Naive B cell (primary cell): ENCODE measurements at regions not wholly inside any gene's neighbourhood (a gene's known extent, or its start where the extent isn't known, plus 50 kb on each side); places are given as distances from the start of the nearest gene placed in this dataset.
"Not testable (repeated sequence)": the region's sequence is repeated elsewhere in the genome, so short reads cannot be mapped to it uniquely, and the experiment has no call there.

Experiments used
- ATAC-seq, 2 donors: fragments of 150-1000 bp; cut with Tn5 transposase; 2 replicates each; pipeline ENCODE4 v1.10.0; 2021; ENCODE audit warnings: low read depth in 2 of 2, mild to moderate bottlenecking in 2 of 2, moderate library complexity in 2 of 2
- DNase-seq: peaks from one replicate; pipeline ENCODE4 v3.0.0; 2022
- H3K27ac Mint-ChIP-seq, 6 donors: one replicate each; pipeline ENCODE4 v1.8.0; 2020 to 2022; ENCODE audit warnings: mild to moderate bottlenecking in 6 of 6, mixed read lengths in 6 of 6, moderate library complexity in 5 of 6, inconsistent platforms in 2 of 6
- H3K27me3 Mint-ChIP-seq, 3 donors: one replicate each; pipeline ENCODE4 v1.8.0; 2021 to 2022; ENCODE audit warnings: mixed read lengths in 3 of 3, mild to moderate bottlenecking in 1 of 3
- H3K36me3 Mint-ChIP-seq, 2 donors: one replicate each; pipeline ENCODE4 v1.8.0; 2020 to 2022; ENCODE audit warnings: mixed read lengths in 2 of 2, inconsistent platforms in 1 of 2, mild to moderate bottlenecking in 1 of 2
- H3K4me1 Mint-ChIP-seq, 3 donors: one replicate each; pipeline ENCODE4 v1.8.0; 2020 to 2022; ENCODE audit warnings: mixed read lengths in 3 of 3, inconsistent platforms in 1 of 3, mild to moderate bottlenecking in 1 of 3, moderate library complexity in 1 of 3
- H3K4me3 Mint-ChIP-seq, 8 donors: one replicate each; pipeline ENCODE4 v1.8.0; 2020 to 2022; ENCODE audit warnings: mild to moderate bottlenecking in 8 of 8, mixed read lengths in 8 of 8, moderate library complexity in 8 of 8, inconsistent platforms in 2 of 8
- H3K9me3 Mint-ChIP-seq, 7 donors: one replicate each; pipeline ENCODE4 v1.8.0; 2020 to 2022; ENCODE audit warnings: mixed read lengths in 7 of 7, mild to moderate bottlenecking in 5 of 7, inconsistent platforms in 2 of 7, moderate library complexity in 1 of 7

DNA sequence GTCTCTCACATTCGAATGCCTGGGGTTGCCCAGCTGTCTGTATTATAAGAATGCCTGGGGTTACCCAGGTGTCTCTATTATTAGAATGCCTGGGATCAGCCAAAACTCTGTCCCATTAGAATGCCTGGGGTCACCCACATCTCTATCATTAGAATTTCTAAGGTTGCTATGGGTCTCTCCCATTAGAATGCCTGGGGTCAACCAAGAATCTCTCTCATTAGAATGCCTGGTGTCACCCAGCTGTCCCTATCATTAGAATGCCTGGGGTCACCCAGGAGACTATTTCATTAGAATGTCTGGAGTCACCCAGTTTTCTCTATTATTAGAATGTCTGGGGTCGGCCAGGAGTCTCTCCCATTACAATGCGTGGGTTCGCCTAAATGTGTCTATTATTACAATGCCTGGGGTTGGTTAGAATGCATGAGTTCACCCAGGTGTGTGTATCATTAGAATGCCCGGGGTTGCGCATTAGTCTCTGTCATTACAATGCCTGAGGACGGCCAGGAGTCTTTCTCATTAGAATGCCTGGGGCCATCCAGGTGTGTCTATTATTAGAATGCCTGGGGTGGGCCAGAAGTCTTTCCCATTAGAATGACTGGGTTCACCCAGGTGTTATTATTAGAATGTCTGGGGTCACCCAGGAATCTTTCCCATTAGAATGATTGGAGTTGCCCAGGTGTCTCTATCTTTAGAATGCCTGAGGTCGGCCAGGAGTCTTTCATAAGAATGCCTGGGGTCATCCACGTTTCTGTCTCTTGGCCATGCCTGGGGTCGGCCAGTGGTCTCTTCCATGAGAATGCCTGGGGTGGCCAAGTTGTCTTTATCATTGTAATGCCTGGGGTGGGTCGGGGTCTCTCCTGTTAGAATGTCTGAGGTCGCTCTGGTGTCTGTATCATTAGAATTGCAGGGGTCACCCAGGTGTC lies 59.6 kb downstream of the RNF187 start:
- Mint-ChIP-seq H3K9me3 (peaks cover 0 to 9% (median 4%) of the 10 kb centered on the region in 7 donors), H3K4me3 (no peak overlapping the region), H3K4me1 (peaks cover 0 to 5% (median 0%) of the 10 kb centered on the region in 3 donors), H3K27me3 (peaks cover 9 to 70% (median 52%) of the 10 kb centered on the region in 3 donors), H3K27ac (no peak overlapping the region), H3K36me3 (no peaks in the 10 kb centered on the region)
- no peak for DNase-seq
- no peak for ATAC-seq

- Mint-ChIP-seq H3K4me1 (peaks cover 0 to 5% (median 0%) of the 10 kb centered on the region in 3 donors), H3K9me3 (peaks cover 0 to 12% (median 4%) of the 10 kb centered on the region in 7 donors), H3K27ac (no peak overlapping the region), H3K4me3 (no peak overlapping the region), H3K36me3 (no peaks in the 10 kb centered on the region), H3K27me3 (peaks cover 9 to 70% (median 46%) of the 10 kb centered on the region in 3 donors)
- ATAC-seq (no peak), DNase-seq (no peak)
Observed at GRCh38 chr1:228547464-228547792, 60.2 kb downstream of the RNF187 start.

GRCh38 chr1:228548788-228549187 lies 61.6 kb downstream of the RNF187 start:
- Mint-ChIP-seq H3K9me3 (peaks cover 0 to 21% (median 4%) of the 10 kb centered on the region in 7 donors), H3K27ac (no peak overlapping the region), H3K4me1 (peaks cover 0 to 5% (median 0%) of the 10 kb centered on the region in 3 donors), H3K27me3 (peaks cover 9 to 67% (median 35%) of the 10 kb centered on the region in 3 donors), H3K36me3 (no peaks in the 10 kb centered on the region), H3K4me3 (no peak overlapping the region)
- ATAC-seq (no peak), DNase-seq (no peak)

- no peak overlapping the region for H3K27ac Mint-ChIP-seq
- no peaks in the 10 kb centered on the region for H3K36me3 Mint-ChIP-seq
- no peak overlapping the region for H3K4me3 Mint-ChIP-seq
- DNase-seq (no peak), ATAC-seq (no peak)
- H3K27me3 Mint-ChIP-seq: peaks cover 0 to 36% (median 4%) of the 10 kb centered on the region in 3 donors
- peaks cover 0 to 5% (median 0%) of the 10 kb centered on the region in 3 donors for H3K4me1 Mint-ChIP-seq
- H3K9me3 Mint-ChIP-seq: peaks cover 5 to 34% (median 13%) of the 10 kb centered on the region in 7 donors
Observed at GRCh38 chr1:228552596-228553176, 65.5 kb downstream of the RNF187 start.

GRCh38 chr1:228554107-228554506 lies 66.9 kb downstream of the RNF187 start:
- Mint-ChIP-seq H3K27ac (no peak overlapping the region), H3K27me3 (peaks cover 0 to 22% (median 0%) of the 10 kb centered on the region in 3 donors), H3K4me3 (peak overlapping the region in 1 of 8 donors; percentile 36), H3K9me3 (peaks cover 5 to 34% (median 13%) of the 10 kb centered on the region in 7 donors), H3K4me1 (peaks cover 0 to 5% (median 0%) of the 10 kb centered on the region in 3 donors), H3K36me3 (no peaks in the 10 kb centered on the region)
- no peak for ATAC-seq
- DNase-seq: no peak

- ATAC-seq: no peak
- Mint-ChIP-seq H3K36me3 (no peaks in the 10 kb centered on the region), H3K4me1 (peaks cover 0 to 5% (median 0%) of the 10 kb centered on the region in 3 donors), H3K9me3 (peaks cover 5 to 34% (median 13%) of the 10 kb centered on the region in 7 donors), H3K4me3 (peak overlapping the region in 2 of 8 donors; percentile 56 to 63), H3K27me3 (peaks cover 0 to 17% (median 0%) of the 10 kb centered on the region in 3 donors), H3K27ac (peak overlapping the region in 1 of 6 donors; percentile 41)
- DNase-seq: peak; percentile 39
Observed at GRCh38 chr1:228555074-228555994, 68.2 kb downstream of the RNF187 start.

DNA sequence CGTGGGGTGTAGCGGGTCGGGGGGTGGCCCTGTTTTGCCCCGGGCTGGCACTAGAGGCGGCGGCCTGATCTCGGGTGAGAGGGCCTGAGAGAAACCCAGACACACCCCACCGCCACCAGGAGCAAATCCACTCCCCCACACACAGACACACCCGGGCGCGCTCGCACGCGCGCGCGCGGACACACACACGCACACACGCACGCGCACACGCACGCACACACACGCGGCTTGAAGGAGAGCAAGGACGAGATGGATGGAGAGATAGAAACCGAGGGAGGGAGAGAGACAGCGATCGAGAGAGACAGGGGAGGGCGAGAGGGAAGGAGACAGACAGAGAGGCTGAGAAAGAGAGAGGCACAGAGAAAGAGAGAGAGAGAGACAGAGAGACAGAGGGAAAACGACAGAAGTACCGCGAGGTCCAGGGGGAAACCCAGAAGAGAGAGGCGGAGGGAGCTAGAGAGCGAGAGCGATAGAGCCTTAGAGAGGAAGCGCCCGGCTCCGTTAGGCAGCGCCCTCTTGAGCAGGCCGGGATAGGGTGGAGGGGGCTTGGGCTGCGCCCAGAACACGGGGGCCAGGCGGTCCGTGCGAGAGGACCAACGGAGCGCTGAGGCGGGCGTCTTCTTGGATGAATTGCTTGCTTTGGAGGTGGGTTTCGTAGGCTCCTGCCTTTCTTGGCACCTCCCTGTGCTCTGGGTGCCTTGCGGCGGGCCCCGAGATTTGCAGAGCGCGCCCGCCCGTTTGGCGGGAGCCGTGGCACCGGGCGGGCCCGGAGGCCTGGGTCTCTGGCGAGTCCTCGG lies 69.7 kb downstream of the RNF187 start:
- not testable (repeated sequence) for H3K36me3 Mint-ChIP-seq, DNase-seq, ATAC-seq, H3K4me1 Mint-ChIP-seq
- Mint-ChIP-seq H3K27me3 (peaks cover 0 to 17% (median 0%) of the 10 kb centered on the region in 3 donors), H3K27ac (peak overlapping the region in 1 of 6 donors; percentile 93), H3K9me3 (peaks cover 5 to 29% (median 13%) of the 10 kb centered on the region in 7 donors), H3K4me3 (peak overlapping the region in 1 of 8 donors; percentile 75)
